Neuronal stem cell (in vitro differentiated cells): ENCODE measurements at regions not wholly inside any gene's neighbourhood (a gene's known extent, or its start where the extent isn't known, plus 50 kb on each side); places are given as distances from the start of the nearest gene placed in this dataset.
A peak's percentile ranks its signal among the peaks of the same experiment; 100 is the strongest.

Source experiments
- DNase-seq: peaks from one replicate; pipeline ENCODE4 v3.0.0-alpha.2; 2013; ENCODE audit warnings: low spot score
- H2AFZ ChIP-seq: one replicate; pipeline ENCODE4 v1.6.1; 2013; ENCODE audit warnings: mild to moderate bottlenecking, low read length, inconsistent platforms
- H2AK5ac ChIP-seq: 2 replicates; pipeline ENCODE4 v1.6.1; 2013; ENCODE audit warnings: low read depth, mild to moderate bottlenecking, inconsistent platforms, low read length, moderate library complexity, mixed read lengths
- H2BK120ac ChIP-seq: 2 replicates; pipeline ENCODE4 v1.6.1; 2013; ENCODE audit warnings: low read depth, mild to moderate bottlenecking, inconsistent platforms, low read length, moderate library complexity, mixed read lengths
- H2BK12ac ChIP-seq: one replicate; pipeline ENCODE4 v1.6.1; 2013; ENCODE audit warnings: low read length, inconsistent platforms
- H2BK15ac ChIP-seq: 2 replicates; pipeline ENCODE4 v1.6.1; 2013; ENCODE audit warnings: mild to moderate bottlenecking, low read length, inconsistent platforms, mixed read lengths
- H2BK5ac ChIP-seq: one replicate; pipeline ENCODE4 v1.6.1; 2013; ENCODE audit warnings: inconsistent platforms, mild to moderate bottlenecking, low read length, moderate library complexity
- H3K14ac ChIP-seq: one replicate; pipeline ENCODE4 v1.6.1; 2013; ENCODE audit warnings: low read length, inconsistent platforms
- H3K18ac ChIP-seq: 2 replicates; pipeline ENCODE4 v1.6.1; 2013; ENCODE audit warnings: low read length, inconsistent platforms
- H3K23ac ChIP-seq: 2 replicates; pipeline ENCODE4 v1.6.1; 2013; ENCODE audit warnings: low read depth, mild to moderate bottlenecking, mixed read lengths, low read length, inconsistent platforms; ENCODE audit not compliant: poor library complexity
- H3K27ac ChIP-seq: replicated peaks from 3 replicates; pipeline ENCODE4 v1.5.1; 2013; ENCODE audit warnings: low read length, inconsistent platforms
- H3K27me3 ChIP-seq, 3 experiments: 2 replicates each; pipeline ENCODE4 v1.6.1; 2013; ENCODE audit warnings: low read length in 3 of 3, mild to moderate bottlenecking in 2 of 3, inconsistent platforms in 1 of 3, low read depth in 1 of 3, mixed read lengths in 1 of 3, moderate library complexity in 1 of 3; ENCODE audit not compliant: control insufficient read depth in 3 of 3, insufficient read depth in 3 of 3
- H3K36me3 ChIP-seq, 2 donors: replicated peaks in 1 of 2; 2 replicates each; pipeline ENCODE4 v1.6.1; 2013; ENCODE audit warnings: low read length in 2 of 2; ENCODE audit not compliant: control insufficient read depth in 2 of 2, insufficient read depth in 2 of 2
- H3K4ac ChIP-seq: 2 replicates; pipeline ENCODE4 v1.6.1; 2013; ENCODE audit warnings: inconsistent platforms, mild to moderate bottlenecking, low read length, moderate library complexity
- H3K4me1 ChIP-seq, 2 donors: 1 replicate in 1 of 2; 2 replicates in 1 of 2; pipeline ENCODE4 v1.6.1; 2013; ENCODE audit warnings: low read length in 2 of 2, low read depth in 1 of 2; ENCODE audit not compliant: control insufficient read depth in 2 of 2, insufficient read depth in 1 of 2
- H3K4me2 ChIP-seq: one replicate; pipeline ENCODE4 v1.6.1; 2013; ENCODE audit warnings: mild to moderate bottlenecking, low read length, inconsistent platforms; ENCODE audit not compliant: insufficient read depth, poor library complexity, severe bottlenecking
- H3K4me3 ChIP-seq, 2 donors: 2 replicates each; pipeline ENCODE4 v1.5.1; 2013; ENCODE audit warnings: low read length in 2 of 2, mild to moderate bottlenecking in 2 of 2, inconsistent platforms in 1 of 2, moderate library complexity in 1 of 2
- H3K79me1 ChIP-seq: one replicate; pipeline ENCODE4 v1.6.1; 2013; ENCODE audit warnings: low read depth, mild to moderate bottlenecking, inconsistent platforms, low read length, moderate library complexity
- H3K9ac ChIP-seq: one replicate; pipeline ENCODE4 v1.6.1; 2013; ENCODE audit warnings: mild to moderate bottlenecking, low read depth, low read length, inconsistent platforms; ENCODE audit not compliant: poor library complexity
- H3K9me3 ChIP-seq, 2 donors: replicated peaks in 1 of 2; 2 replicates each; pipeline versions ENCODE3 to v1.6.1; 2013; ENCODE audit warnings: low read length in 2 of 2, mild to moderate bottlenecking in 2 of 2, inconsistent platforms in 1 of 2, low read depth in 1 of 2, mixed read lengths in 1 of 2, moderate library complexity in 1 of 2; ENCODE audit not compliant: control insufficient read depth in 2 of 2, insufficient read depth in 1 of 2
- H4K8ac ChIP-seq: one replicate; pipeline ENCODE4 v1.6.1; 2013; ENCODE audit warnings: low read depth, mild to moderate bottlenecking, inconsistent platforms, low read length, moderate library complexity
- H4K91ac ChIP-seq: one replicate; pipeline ENCODE4 v1.6.1; 2013; ENCODE audit warnings: low read length, low read depth, mild to moderate bottlenecking, inconsistent platforms; ENCODE audit not compliant: poor library complexity
- WGBS, 2 donors: extraction: QIAGEN DNeasy Blood & Tissue Kit; methylation state at CpG; one replicate each; pipeline ENCODE4 v1.1.7; 2013; ENCODE audit warnings: missing lambda C conversion rate in 2 of 2, mixed read lengths in 1 of 2; ENCODE audit not compliant: insufficient read length in 2 of 2, insufficient replicate concordance in 1 of 2; ENCODE audit errors: extremely low coverage in 2 of 2; 5-methylcytosine and 5-hydroxymethylcytosine counted together

GRCh38 chr14:39488600-39488999 lies 56.4 kb upstream of the FBXO33 start:
- H3K4me2 ChIP-seq: no peak overlapping the region

GRCh38 chr14:39483682-39484081 lies 51.4 kb upstream of the FBXO33 start:
- H3K27me3 ChIP-seq: no peaks in the 10 kb centered on the region
- no peak overlapping the region for H3K23ac ChIP-seq
- H3K18ac ChIP-seq: no peak overlapping the region
- no peak overlapping the region for H3K14ac ChIP-seq
- H2BK120ac ChIP-seq: no peak overlapping the region
- no peaks in the 10 kb centered on the region for H3K9me3 ChIP-seq
- no peak overlapping the region for H2AFZ ChIP-seq
- no peak overlapping the region for H3K4me2 ChIP-seq
- H2AK5ac ChIP-seq: no peak overlapping the region
- H3K4me1 ChIP-seq: peaks cover 2 to 3% of the 10 kb centered on the region in 2 donors
- H2BK12ac ChIP-seq: no peak overlapping the region
- no peak overlapping the region for H3K9ac ChIP-seq
- H2BK15ac ChIP-seq: no peak overlapping the region
- no peaks in the 10 kb centered on the region for H3K79me1 ChIP-seq
- H2BK5ac ChIP-seq: no peak overlapping the region
- no CpG with 5 or more reads among the region's 1 CpG for WGBS, 2 donors
- H3K4ac ChIP-seq: no peak overlapping the region
- H4K8ac ChIP-seq: no peak overlapping the region
- H4K91ac ChIP-seq: no peak overlapping the region
- DNase-seq: no peak
- H3K27ac ChIP-seq: no peak overlapping the region
- no peak overlapping the region for H3K4me3 ChIP-seq
- peaks cover 0 to 2% of the 10 kb centered on the region in 2 donors for H3K36me3 ChIP-seq

More at GRCh38 chr14:39488600-39488999, 56.4 kb upstream of the FBXO33 start:
- no peak overlapping the region for H2BK12ac ChIP-seq
- no peak overlapping the region for H2AK5ac ChIP-seq
- DNase-seq: peak; percentile 75
- no peak overlapping the region for H2AFZ ChIP-seq
- H3K27ac ChIP-seq: no peak overlapping the region
- H3K9ac ChIP-seq: no peak overlapping the region
- H3K14ac ChIP-seq: no peak overlapping the region
- no peak overlapping the region for H3K18ac ChIP-seq
- no peak overlapping the region for H3K4ac ChIP-seq
- no peaks in the 10 kb centered on the region for H3K27me3 ChIP-seq
- H3K79me1 ChIP-seq: no peaks in the 10 kb centered on the region
- H3K36me3 ChIP-seq: peaks cover 0 to 2% of the 10 kb centered on the region in 2 donors
- H3K4me1 ChIP-seq: peaks cover 4 to 8% of the 10 kb centered on the region in 2 donors
- no peak overlapping the region for H4K8ac ChIP-seq
- no peak overlapping the region for H3K23ac ChIP-seq
- no peak overlapping the region for H2BK15ac ChIP-seq
- H2BK5ac ChIP-seq: no peak overlapping the region
- no peak overlapping the region for H4K91ac ChIP-seq
- no peaks in the 10 kb centered on the region for H3K9me3 ChIP-seq
- H2BK120ac ChIP-seq: no peak overlapping the region
- H3K4me3 ChIP-seq: no peak overlapping the region
- no CpG with 5 or more reads among the region's 1 CpG for WGBS, 2 donors
